ACC112 (cell line): ENCODE measurements at regions not wholly inside any gene's neighbourhood (a gene's known extent, or its start where the extent isn't known, plus 50 kb on each side); places are given as distances from the start of the nearest gene placed in this dataset.
"Not testable (repeated sequence)": the region's sequence is repeated elsewhere in the genome, so short reads cannot be mapped to it uniquely, and the experiment has no call there.

ENCODE experiments used
- H2AFZ ChIP-seq: fragments of 200-600 bp; sonication (generic); one replicate; pipeline ENCODE4 v1.6.0; 2017; ENCODE audit warnings: antibody characterized with exemption, low read length; ENCODE audit not compliant: unreplicated experiment
- H3K27ac ChIP-seq: fragments of 200-600 bp; sonication (generic); 2 replicates; pipeline ENCODE4 v1.5.1; 2014; ENCODE audit warnings: low read depth, mild to moderate bottlenecking, antibody characterized with exemption, low read length, moderate library complexity
- H3K27me3 ChIP-seq: fragments of 200-600 bp; sonication (generic); 2 replicates; pipeline ENCODE4 v1.6.1; 2014; ENCODE audit warnings: mild to moderate bottlenecking, antibody characterized with exemption, low read length, moderate library complexity, mixed read lengths; ENCODE audit not compliant: insufficient read depth
- H3K36me3 ChIP-seq: fragments of 200-600 bp; sonication (generic); 2 replicates; pipeline ENCODE4 v1.6.1; 2016; ENCODE audit warnings: mild to moderate bottlenecking, antibody characterized with exemption, low read length, moderate library complexity, mixed read lengths; ENCODE audit not compliant: insufficient read depth
- H3K4me1 ChIP-seq: fragments of 200-600 bp; sonication (generic); one replicate; pipeline ENCODE4 v1.6.1; 2016; ENCODE audit warnings: low read length, mixed read lengths; ENCODE audit not compliant: insufficient read depth, unreplicated experiment, control insufficient read depth
- H3K4me3 ChIP-seq: fragments of 200-600 bp; sonication (generic); 2 replicates; pipeline ENCODE4 v1.5.1; 2014; ENCODE audit warnings: mild to moderate bottlenecking, low read depth, low read length
- H3K79me2 ChIP-seq: fragments of 200-600 bp; sonication (generic); one replicate; pipeline ENCODE4 v1.6.0; 2016; ENCODE audit warnings: low read length; ENCODE audit not compliant: control insufficient read depth, unreplicated experiment, insufficient read depth

DNA sequence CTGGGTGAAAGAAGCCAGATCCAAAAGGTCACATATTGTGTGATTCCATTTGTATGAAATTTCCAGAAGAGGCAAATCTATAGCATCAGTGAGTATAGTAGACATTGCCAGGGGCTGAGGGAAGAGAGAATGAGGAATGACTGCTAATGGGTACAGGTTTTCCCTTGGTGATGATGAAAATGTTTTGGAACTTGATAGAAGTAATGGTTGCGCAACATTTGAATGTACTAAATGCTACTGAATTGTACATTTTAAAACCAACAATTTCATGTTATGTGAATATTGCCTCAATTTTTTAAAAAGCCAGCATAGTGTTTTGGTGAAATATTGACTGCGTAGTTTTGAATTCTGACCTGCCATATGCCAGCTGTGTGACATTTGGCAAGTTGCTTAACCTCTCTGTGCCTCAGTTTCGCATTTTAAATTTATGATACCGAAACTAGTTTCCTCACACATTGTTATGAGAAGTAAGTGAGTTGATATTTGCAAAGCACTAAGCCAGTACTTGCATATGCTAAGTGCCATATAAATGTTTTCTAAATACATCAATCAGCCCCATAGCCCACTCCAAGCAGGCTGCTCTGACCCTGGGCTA lies 75.4 kb upstream of the TMEM45B start:
- Histone ChIP-seq H3K4me1 (no peaks in the 10 kb centered on the region), H3K27me3 (peaks cover 87% of the 10 kb centered on the region), H3K36me3 (no peaks in the 10 kb centered on the region), H3K79me2 (no peaks in the 10 kb centered on the region), H2AFZ (no peak overlapping the region), H3K4me3 (no peak overlapping the region), H3K27ac (no peak overlapping the region)

DNA sequence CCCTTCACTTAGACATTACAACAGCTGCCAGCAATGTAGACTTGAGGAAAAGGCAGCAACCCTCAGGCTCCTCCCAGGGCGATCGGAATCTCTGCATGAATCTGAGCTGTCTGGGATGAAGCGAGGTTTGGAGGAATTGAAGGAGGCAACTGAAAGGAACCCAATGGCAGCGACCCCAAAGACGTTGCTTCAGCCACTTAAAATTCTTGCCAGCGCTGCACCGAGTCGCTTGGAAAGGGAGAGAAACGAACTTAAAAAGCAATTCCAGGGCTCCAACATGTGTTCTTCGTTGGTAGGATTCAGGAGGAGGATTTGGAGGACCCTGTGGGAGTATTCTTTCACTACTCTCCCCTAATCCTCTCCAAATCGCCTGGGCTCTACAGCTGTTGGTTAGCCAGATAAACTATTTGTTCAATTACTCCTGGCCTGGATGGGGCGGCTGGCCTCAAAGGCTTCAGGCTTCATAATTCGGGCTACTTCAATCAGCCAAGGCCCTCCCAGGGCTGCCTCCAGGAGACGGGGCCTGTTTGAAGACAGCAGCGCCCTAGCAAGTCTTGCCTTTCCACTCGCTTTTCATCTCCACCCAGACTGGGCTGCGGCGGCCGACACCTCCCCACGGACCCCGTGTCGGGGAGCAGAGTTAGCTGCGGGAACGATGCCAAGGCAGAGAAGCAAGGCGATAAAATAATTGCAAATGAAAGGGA lies 72.4 kb upstream of the TMEM45B start:
- Histone ChIP-seq H3K79me2 (no peaks in the 10 kb centered on the region), H3K4me1 (no peaks in the 10 kb centered on the region), H3K27ac (no peak overlapping the region), H3K36me3 (no peaks in the 10 kb centered on the region), H2AFZ (peak overlapping the region; percentile 25), H3K27me3 (peaks cover 91% of the 10 kb centered on the region), H3K4me3 (peak overlapping the region; percentile 39; the same call in 1 of the 2 replicates)

DNA sequence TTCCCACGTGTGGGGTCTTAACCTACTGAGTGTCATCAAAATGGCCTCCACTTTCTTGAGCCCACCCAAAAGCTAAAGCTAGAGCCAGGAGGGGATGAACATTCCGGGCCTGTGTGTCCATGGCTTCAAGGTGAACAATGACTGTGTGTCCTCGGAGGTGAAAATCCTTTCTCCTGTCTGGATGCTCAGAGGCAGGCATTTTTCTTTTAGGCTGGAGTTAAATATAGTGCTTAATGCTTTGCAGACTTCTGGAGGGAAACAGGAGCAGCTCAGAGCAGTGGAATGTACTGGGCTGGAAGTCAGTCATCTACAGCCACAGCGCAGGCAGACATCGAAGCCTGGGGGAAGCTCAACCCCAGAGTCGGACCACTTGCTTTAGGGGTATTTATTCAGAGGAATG lies 68.6 kb upstream of the TMEM45B start:
- no peak overlapping the region for H3K4me3 ChIP-seq
- H3K4me1 ChIP-seq: no peaks in the 10 kb centered on the region
- H3K27me3 ChIP-seq: peaks cover 78% of the 10 kb centered on the region
- H2AFZ ChIP-seq: no peak overlapping the region
- H3K79me2 ChIP-seq: no peaks in the 10 kb centered on the region
- H3K36me3 ChIP-seq: no peaks in the 10 kb centered on the region
- no peak overlapping the region for H3K27ac ChIP-seq

DNA sequence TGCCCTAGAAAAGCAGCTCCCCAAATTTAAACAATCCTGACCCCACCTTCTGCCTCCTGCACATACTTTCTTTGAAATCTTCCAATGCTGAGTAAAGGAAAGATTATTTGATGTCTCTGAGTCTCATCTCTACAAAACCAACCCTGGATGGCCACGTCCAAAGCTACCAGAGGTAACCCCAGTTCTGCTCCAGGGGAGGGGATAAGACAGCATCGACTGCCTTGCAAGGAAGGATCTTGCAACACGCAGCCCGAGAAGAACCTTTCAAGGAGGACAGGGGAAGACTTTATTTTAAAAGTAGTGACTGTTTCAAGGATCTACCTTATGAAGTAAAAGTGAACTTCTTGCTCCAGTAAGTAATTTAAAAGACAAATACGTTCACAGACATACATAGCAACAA lies 66.5 kb upstream of the TMEM45B start:
- Histone ChIP-seq H2AFZ (no peak overlapping the region), H3K4me1 (no peaks in the 10 kb centered on the region), H3K27me3 (peaks cover 65% of the 10 kb centered on the region), H3K27ac (no peak overlapping the region), H3K79me2 (no peaks in the 10 kb centered on the region), H3K36me3 (no peaks in the 10 kb centered on the region), H3K4me3 (no peak overlapping the region)

DNA sequence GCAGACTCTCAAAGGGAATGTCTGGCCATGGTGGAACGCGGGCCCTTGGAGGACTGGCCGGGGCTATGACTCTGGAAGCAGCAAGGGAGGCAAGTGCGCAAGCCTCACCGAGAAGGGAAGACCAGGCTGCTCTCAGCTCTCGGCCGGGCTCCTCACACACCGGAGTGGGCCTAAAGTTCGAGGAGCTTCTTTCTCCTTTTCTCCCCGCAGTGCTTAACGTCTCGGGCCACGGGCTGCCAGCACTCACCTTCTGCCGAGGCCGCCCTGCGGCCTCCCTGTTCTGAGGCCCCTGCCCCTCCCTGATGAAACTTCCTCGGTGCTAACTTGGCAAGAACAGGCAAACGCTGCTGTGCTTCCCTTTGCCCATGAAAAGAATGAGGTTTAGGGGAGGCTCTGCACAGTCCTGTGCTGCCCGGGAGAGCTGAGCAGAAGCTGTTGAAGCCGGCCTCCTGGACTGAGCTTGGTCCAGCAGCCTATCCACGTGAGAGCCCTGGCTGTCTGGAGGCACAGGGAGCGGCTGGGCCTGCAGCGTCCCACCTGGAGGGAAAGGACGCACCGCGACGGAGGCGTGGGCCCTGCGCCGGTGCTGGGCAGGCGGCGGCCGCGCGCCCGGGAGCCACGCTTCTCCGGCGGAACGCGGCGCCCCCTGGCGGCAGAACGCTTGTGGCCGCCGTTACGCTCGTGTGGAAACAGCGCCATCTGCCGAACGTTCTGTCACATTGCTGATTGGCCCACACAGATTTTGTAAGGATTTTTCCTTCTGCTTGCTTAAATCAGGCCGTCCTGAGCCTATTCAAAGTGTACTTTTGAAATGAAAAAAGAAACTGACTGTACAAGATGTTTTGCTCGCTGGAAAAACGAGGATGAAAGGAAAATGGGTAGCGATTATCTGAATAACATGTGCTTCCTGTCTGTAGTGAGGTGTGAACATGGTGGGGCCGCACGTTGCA lies 65.0 kb upstream of the TMEM45B start:
- no peaks in the 10 kb centered on the region for H3K36me3 ChIP-seq
- no peak overlapping the region for H2AFZ ChIP-seq
- H3K4me3 ChIP-seq: peak overlapping the region; percentile 46
- no peaks in the 10 kb centered on the region for H3K4me1 ChIP-seq
- H3K27me3 ChIP-seq: peaks cover 56% of the 10 kb centered on the region
- no peak overlapping the region for H3K27ac ChIP-seq
- no peaks in the 10 kb centered on the region for H3K79me2 ChIP-seq

DNA sequence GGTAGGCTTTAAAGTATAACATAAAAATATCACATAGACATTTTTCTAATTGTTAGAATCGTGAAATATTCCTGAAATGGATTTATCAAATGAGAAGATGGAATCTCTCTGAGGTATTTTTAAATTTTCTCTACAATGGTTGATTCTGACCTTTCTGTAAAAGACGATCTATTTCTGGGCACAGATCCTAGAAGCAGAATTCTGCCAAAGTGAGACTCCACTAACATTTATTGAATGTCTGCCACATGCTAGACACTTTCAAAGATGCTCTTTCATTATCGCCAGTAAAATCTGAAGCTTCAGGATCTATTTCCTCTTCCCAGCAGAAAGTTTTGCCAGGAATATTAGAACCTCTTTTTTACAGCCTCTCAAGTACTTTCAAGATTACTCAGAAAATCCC lies 64.1 kb upstream of the TMEM45B start:
- H3K36me3 ChIP-seq: no peaks in the 10 kb centered on the region
- H2AFZ ChIP-seq: no peak overlapping the region
- H3K79me2 ChIP-seq: no peaks in the 10 kb centered on the region
- no peaks in the 10 kb centered on the region for H3K4me1 ChIP-seq
- peaks cover 48% of the 10 kb centered on the region for H3K27me3 ChIP-seq
- no peak overlapping the region for H3K4me3 ChIP-seq
- H3K27ac ChIP-seq: no peak overlapping the region

DNA sequence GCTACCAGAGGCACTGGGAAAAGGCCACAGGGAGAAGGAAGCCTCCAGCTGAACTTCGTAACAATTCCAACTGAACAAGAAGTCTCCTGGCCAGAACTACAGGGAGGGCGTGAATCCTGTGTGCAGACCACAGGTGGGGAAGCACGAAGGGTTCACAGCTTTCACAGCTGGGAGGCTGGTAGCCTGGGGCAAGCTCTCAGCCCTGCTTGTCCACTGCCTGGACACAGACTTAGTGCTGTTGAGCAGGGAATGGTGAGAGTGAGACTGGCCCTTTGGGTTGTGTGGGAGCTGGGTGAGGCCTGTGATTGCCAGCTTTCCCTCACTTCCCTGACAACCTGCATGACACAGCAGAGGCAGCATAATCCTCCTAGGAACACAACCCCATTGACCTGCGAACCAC lies 52.1 kb upstream of the TMEM45B start:
- H3K27ac ChIP-seq, H3K79me2 ChIP-seq, H3K4me3 ChIP-seq, H3K4me1 ChIP-seq, H3K36me3 ChIP-seq, H2AFZ ChIP-seq: not testable (repeated sequence)
- H3K27me3 ChIP-seq: peaks cover 41% of the 10 kb centered on the region

DNA sequence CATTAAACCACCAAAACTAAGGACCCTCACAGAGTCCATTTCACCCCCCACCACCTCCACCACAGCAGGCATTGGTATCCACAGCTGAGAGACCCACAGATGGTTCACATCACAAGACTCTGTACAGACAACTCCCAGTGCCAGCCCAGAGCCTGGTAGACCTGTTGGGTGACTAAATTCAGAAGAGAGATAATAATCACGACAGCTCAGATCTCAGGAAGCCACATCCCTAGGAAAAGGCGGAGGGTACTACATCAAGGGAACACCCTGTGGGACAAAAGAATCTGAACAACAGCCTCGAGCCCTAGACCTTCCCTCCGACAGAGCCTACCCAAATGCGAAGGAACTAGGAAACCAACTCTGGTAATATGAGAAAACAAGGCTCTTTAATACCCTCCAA lies 51.4 kb upstream of the TMEM45B start:
- not testable (repeated sequence) for H2AFZ ChIP-seq

More for the DNA sequence above, 51.4 kb upstream of the TMEM45B start:
- not testable (repeated sequence) for H3K79me2 ChIP-seq, H3K4me3 ChIP-seq, H3K27ac ChIP-seq, H3K4me1 ChIP-seq, H3K36me3 ChIP-seq
- H3K27me3 ChIP-seq: peaks cover 42% of the 10 kb centered on the region
